K562 (cell line): ENCODE measurements at regions not wholly inside any gene's neighbourhood (a gene's known extent, or its start where the extent isn't known, plus 50 kb on each side); places are given as distances from the start of the nearest gene placed in this dataset.
A peak's percentile ranks its signal among the peaks of the same experiment; 100 is the strongest.

Source experiments
- ARID2 ChIP-seq: fragments of 450-650 bp; IDR thresholded peaks from 2 replicates; pipeline ENCODE4 v1.6.1; 2017; ENCODE audit warnings: antibody characterized with exemption, mild to moderate bottlenecking
- ETV5 ChIP-seq: sonication (generic); formaldehyde crosslinking; IDR thresholded peaks from 2 replicates; pipeline ENCODE4 v1.4.0; 2020; ENCODE audit warnings: low read depth, mild to moderate bottlenecking, missing genetic modification reagents
- RAD21 ChIP-seq, 2 experiments: fragments of 250-450 bp in 1 of 2; fragments of 450-650 bp in 1 of 2; sonication (Bioruptor Pico) in 1 of 2; formaldehyde crosslinking in 1 of 2; IDR thresholded peaks in 1 of 2; conservative IDR thresholded peaks in 1 of 2; 2 replicates each; pipeline versions ENCODE4 v1.4.0 to v1.8.0; 2020 to 2022; ENCODE audit warnings: mild to moderate bottlenecking in 2 of 2, moderate library complexity in 1 of 2
- RBM22 ChIP-seq: fragments of 200-400 bp; formaldehyde crosslinking; IDR thresholded peaks from 2 replicates; pipeline ENCODE4 v1.6.1; 2018; ENCODE audit warnings: low read length, low read depth; ENCODE audit not compliant: poor library complexity, severe bottlenecking
- SMC3 ChIP-seq: conservative IDR thresholded peaks from 2 replicates; pipeline ENCODE4 v1.6.1; 2011; ENCODE audit warnings: low read depth, low read length, improper control_type of control experiment; ENCODE audit not compliant: insufficient read depth
- YY1 ChIP-seq, 3 experiments: IDR thresholded peaks; 2 replicates each; pipeline ENCODE4 v1.6.1; 2011; ENCODE audit warnings: low read length in 2 of 3, mild to moderate bottlenecking in 2 of 3, moderate library complexity in 2 of 3, borderline replicate concordance in 1 of 3, control low read depth in 1 of 3, low read depth in 1 of 3; ENCODE audit not compliant: insufficient read depth in 3 of 3, insufficient replicate concordance in 2 of 3, control insufficient read depth in 1 of 3, insufficient read length in 1 of 3; ENCODE audit errors: extremely low read depth in 1 of 3
- ZBTB17 ChIP-seq: fragments of 450-650 bp; formaldehyde crosslinking; IDR thresholded peaks from 2 replicates; pipeline ENCODE4 v1.4.0; 2020; ENCODE audit warnings: mild to moderate bottlenecking
- ZC3H11A ChIP-seq: IDR thresholded peaks from 2 replicates; pipeline ENCODE4 v1.6.1; 2012; ENCODE audit warnings: low read depth, low read length, improper control_type of control experiment
- TF ChIP-seq, protein P1 (sequence below), 2 experiments: fragments of 450-650 bp; IDR thresholded peaks; 2 replicates each; pipeline ENCODE4 v1.6.1; 2016; ENCODE audit warnings: mild to moderate bottlenecking in 2 of 2, borderline replicate concordance in 1 of 2, low read depth in 1 of 2, moderate library complexity in 1 of 2
- TF ChIP-seq, protein P2 (sequence below), 3 experiments: IDR thresholded peaks in 2 of 3; conservative IDR thresholded peaks in 1 of 3; 2 replicates each; pipeline ENCODE4 v1.5.1; 2011 to 2012; ENCODE audit warnings: low read length in 3 of 3, mild to moderate bottlenecking in 3 of 3, control low read depth in 2 of 3, improper control_type of control experiment in 1 of 3, inconsistent platforms in 1 of 3, low read depth in 1 of 3, mixed read lengths in 1 of 3, moderate library complexity in 1 of 3; ENCODE audit not compliant: insufficient read depth in 2 of 3

DNA sequence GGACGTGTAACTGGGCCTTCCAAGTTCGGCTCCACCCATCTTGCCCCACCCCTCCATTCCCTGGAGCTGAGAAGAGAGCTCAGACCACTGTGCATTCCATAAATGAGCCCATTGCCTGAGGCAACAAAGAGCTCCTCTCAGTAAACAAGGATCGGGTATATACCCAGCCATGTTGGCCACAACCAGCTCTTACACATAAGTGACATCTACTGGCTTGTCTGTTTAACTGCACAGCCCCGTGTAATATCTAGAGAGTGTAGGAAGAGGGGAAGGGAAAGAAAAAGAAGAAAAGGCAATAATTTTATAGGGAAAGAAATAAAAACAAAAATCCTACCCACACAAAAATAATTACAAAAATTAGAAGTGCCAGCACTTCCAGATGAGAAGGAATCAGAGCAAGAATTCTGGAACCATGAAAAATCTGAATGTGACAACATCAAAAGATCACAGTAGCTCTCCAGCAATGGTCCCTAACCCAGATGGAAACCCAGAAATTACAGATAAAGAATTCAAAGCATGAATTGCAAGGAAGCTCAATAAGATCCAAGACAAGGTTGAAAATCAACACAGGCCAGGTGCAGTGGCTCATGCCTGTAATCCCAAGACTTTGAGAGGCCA, 308.1 kb downstream of the RPAP3 start (continued):
- TF ChIP-seq, protein P1, sequence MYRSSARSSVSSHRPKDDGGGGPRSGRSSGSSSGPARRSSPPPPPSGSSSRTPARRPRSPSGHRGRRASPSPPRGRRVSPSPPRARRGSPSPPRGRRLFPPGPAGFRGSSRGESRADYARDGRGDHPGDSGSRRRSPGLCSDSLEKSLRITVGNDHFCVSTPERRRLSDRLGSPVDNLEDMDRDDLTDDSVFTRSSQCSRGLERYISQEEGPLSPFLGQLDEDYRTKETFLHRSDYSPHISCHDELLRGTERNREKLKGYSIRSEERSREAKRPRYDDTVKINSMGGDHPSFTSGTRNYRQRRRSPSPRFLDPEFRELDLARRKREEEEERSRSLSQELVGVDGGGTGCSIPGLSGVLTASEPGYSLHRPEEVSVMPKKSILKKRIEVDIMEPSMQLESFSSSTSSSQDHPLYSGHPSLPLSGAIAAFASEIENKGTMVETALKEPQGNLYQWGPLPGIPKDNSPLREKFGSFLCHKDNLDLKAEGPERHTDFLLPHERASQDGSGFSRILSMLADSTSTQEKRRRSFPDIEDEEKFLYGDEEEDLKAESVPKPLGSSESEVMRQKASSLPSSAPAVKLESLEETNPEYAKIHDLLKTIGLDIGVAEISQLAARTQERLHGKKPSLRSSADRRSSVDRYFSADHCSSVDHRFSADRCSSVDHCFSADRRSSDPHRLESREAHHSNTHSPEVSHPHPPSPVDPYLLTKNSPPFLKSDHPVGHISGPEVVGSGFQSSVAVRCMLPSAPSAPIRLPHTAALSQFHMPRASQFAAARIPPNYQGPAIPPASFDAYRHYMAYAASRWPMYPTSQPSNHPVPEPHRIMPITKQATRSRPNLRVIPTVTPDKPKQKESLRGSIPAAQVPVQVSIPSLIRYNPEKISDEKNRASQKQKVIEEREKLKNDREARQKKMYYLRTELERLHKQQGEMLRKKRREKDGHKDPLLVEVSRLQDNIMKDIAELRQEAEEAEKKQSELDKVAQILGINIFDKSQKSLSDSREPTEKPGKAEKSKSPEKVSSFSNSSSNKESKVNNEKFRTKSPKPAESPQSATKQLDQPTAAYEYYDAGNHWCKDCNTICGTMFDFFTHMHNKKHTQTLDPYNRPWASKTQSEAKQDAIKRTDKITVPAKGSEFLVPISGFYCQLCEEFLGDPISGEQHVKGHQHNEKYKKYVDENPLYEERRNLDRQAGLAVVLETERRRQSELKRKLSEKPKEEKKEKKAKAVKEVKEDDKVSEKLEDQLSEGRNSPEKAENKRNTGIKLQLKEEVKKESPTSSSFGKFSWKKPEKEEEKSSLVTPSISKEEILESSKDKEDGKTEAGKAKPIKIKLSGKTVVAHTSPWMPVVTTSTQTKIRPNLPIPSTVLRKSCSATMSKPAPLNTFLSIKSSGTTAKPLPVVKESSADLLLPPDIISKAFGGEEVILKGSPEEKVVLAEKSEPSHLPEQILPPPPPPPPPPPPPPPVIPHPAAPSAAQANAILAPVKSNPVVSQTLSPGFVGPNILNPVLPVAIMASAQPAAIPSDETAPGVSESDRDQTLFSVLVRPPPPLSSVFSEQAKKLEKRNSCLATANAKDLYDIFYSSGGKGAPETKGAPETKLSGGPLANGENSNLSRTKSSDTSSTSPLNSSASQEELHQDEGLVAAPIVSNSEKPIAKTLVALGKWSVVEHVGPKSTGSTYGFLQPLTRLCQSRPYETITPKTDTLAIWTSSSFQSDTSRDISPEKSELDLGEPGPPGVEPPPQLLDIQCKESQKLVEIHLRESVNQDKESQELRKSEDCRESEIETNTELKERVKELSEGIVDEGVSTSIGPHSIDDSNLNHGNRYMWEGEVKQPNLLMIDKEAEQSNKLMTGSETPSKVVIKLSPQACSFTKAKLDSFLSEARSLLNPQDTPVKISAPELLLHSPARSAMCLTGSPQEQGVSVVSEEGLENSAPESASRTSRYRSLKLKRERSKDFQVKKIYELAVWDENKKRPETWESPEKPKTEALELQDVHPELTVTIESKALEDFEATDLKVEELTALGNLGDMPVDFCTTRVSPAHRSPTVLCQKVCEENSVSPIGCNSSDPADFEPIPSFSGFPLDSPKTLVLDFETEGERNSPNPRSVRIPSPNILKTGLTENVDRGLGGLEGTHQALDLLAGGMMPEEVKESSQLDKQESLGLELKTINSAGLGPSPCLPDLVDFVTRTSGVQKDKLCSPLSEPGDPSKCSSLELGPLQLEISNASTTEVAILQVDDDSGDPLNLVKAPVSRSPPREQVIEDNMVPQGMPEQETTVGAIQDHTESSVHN (IDR thresholded peaks at IDR 0.05; ENCODE audit: borderline replicate concordance in 1 of 2, low read depth in 1 of 2) = no peak
- no peak for TF ChIP-seq ZC3H11A
- peak; percentile 71 for TF ChIP-seq ARID2
- TF ChIP-seq ZBTB17 (CRISPR knock-in tag) = no peak
- no peak for TF ChIP-seq ETV5 (CRISPR knock-in tag)
- peak; percentile 65 to 86 for TF ChIP-seq RAD21 (CRISPR knock-in tag; conservative IDR thresholded peaks at IDR 0.05 in 1 of 2, IDR thresholded peaks at IDR 0.05 in 1 of 2)
- TF ChIP-seq SMC3 = peak; percentile 55
- no peak for TF ChIP-seq RBM22
- TF ChIP-seq YY1 (IDR thresholded peaks at IDR 0.05; ENCODE audit: borderline replicate concordance in 1 of 3, control insufficient read depth in 1 of 3, extremely low read depth in 1 of 3, insufficient read depth in 3 of 3, insufficient read length in 1 of 3, insufficient replicate concordance in 2 of 3, low read depth in 1 of 3, low read length in 2 of 3) = peak in 1 of 3 experiments; percentile 69
- TF ChIP-seq, protein P2, sequence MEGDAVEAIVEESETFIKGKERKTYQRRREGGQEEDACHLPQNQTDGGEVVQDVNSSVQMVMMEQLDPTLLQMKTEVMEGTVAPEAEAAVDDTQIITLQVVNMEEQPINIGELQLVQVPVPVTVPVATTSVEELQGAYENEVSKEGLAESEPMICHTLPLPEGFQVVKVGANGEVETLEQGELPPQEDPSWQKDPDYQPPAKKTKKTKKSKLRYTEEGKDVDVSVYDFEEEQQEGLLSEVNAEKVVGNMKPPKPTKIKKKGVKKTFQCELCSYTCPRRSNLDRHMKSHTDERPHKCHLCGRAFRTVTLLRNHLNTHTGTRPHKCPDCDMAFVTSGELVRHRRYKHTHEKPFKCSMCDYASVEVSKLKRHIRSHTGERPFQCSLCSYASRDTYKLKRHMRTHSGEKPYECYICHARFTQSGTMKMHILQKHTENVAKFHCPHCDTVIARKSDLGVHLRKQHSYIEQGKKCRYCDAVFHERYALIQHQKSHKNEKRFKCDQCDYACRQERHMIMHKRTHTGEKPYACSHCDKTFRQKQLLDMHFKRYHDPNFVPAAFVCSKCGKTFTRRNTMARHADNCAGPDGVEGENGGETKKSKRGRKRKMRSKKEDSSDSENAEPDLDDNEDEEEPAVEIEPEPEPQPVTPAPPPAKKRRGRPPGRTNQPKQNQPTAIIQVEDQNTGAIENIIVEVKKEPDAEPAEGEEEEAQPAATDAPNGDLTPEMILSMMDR (IDR thresholded peaks at IDR 0.05 in 2 of 3, conservative IDR thresholded peaks at IDR 0.05 in 1 of 3; ENCODE audit: insufficient read depth in 2 of 3, low read depth in 1 of 3, low read length in 3 of 3) = peak; percentile 46 to 71 (median 56); a peak in 5 of 6 replicates
